ENCODE measurements at regions not wholly inside any gene's neighbourhood (a gene's known extent, or its start where the extent isn't known, plus 50 kb on each side); places are given as distances from the start of the nearest gene placed in this dataset.

DNA sequence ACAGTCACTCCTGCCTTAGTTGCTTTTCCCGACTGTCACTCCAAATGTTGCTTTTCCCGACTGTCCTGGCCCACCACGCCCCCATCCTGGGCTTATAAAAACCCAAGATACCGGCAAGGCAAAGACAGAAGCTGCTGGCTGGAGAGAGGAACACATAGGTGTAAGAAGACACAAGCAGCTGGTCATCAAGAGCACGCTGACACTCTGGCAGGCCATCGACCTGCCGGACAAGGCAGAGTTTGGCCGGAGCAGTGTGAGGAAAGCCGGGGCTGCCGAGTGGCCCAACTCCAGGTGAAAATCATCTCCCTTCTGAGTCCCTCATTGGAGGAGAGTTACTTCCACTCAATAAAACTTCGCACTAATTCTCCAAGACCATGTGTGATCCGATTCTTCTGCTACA is 349.5 kb downstream of the SLITRK1 start:
- H3K4me2 ChIP-seq (ENCODE audit: low read length) = no peak overlapping the region
- no peak overlapping the region for H3K9ac ChIP-seq
- no peak overlapping the region for H2AFZ ChIP-seq
- no peaks in the 10 kb centered on the region for H3K4me1 ChIP-seq
- no peaks in the 10 kb centered on the region for H3K79me2 ChIP-seq
- no peak overlapping the region for H3K4me3 ChIP-seq (ENCODE audit: low read depth, low read length)
- H3K36me3 ChIP-seq (ENCODE audit: control insufficient read depth, insufficient read depth, low read length) = no peaks in the 10 kb centered on the region
- no peaks in the 10 kb centered on the region for H3K9me3 ChIP-seq (ENCODE audit: control insufficient read depth, low read length)
- no peaks in the 10 kb centered on the region for H3K27me3 ChIP-seq (ENCODE audit: control insufficient read depth, insufficient read depth, low read length)
- TF ChIP-seq, protein P1, sequence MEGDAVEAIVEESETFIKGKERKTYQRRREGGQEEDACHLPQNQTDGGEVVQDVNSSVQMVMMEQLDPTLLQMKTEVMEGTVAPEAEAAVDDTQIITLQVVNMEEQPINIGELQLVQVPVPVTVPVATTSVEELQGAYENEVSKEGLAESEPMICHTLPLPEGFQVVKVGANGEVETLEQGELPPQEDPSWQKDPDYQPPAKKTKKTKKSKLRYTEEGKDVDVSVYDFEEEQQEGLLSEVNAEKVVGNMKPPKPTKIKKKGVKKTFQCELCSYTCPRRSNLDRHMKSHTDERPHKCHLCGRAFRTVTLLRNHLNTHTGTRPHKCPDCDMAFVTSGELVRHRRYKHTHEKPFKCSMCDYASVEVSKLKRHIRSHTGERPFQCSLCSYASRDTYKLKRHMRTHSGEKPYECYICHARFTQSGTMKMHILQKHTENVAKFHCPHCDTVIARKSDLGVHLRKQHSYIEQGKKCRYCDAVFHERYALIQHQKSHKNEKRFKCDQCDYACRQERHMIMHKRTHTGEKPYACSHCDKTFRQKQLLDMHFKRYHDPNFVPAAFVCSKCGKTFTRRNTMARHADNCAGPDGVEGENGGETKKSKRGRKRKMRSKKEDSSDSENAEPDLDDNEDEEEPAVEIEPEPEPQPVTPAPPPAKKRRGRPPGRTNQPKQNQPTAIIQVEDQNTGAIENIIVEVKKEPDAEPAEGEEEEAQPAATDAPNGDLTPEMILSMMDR (IDR thresholded peaks at IDR 0.05) = no peak
- H3K27ac ChIP-seq = no peak overlapping the region

DNA sequence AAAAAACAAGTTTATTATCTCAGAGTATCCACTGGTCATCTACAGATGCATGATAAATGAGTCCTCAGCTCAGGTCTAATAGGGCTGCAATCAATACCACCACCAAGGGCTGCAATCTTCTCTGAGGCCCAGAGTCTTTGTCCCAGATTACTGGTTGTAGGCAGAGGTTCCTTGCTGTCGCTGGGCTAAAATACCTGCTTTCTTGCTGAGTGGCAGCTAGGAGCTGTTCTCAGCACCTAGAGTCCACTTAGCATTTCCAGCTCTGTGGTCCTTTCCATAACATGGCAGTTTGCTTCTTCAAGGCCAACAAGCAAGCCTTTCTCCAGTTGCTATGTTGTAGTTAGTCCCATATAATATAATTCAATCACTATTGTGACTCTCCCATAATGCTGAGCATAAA is 351.3 kb downstream of the SLITRK1 start:
- TF ChIP-seq, protein P1 (IDR thresholded peaks at IDR 0.05) = no peak
- Histone ChIP-seq H3K4me1 (no peaks in the 10 kb centered on the region), H2AFZ (no peak overlapping the region), H3K9ac (no peak overlapping the region), H3K4me3 (ENCODE audit: low read depth, low read length) (no peak overlapping the region), H3K27me3 (ENCODE audit: control insufficient read depth, insufficient read depth, low read length) (no peaks in the 10 kb centered on the region), H3K27ac (no peak overlapping the region), H3K79me2 (no peaks in the 10 kb centered on the region), H3K4me2 (ENCODE audit: low read length) (no peak overlapping the region), H3K9me3 (ENCODE audit: control insufficient read depth, low read length) (no peaks in the 10 kb centered on the region), H3K36me3 (ENCODE audit: control insufficient read depth, insufficient read depth, low read length) (no peaks in the 10 kb centered on the region)

DNA sequence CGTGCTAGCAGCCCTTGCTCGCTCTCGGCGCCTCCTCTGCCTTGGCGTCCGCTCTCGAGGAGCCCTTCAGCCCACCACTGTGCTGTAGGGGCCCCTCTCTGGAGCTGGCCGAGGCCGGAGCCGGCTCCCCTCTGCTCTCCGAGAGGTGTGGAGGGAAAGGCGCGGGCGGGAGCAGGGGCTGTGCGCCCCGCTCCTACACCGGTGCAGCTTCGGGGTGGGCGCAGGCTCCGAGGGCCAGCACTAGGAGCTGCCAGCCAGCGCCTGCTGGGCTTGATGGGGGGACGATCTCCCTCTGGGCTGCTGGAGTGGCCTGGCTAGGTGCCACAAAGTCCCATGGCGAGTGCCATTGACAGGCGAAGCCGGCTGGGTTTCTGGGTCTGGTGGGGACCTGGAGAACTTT is 365.5 kb downstream of the SLITRK1 start:
- H3K79me2 ChIP-seq = no peaks in the 10 kb centered on the region
- H3K9me3 ChIP-seq (ENCODE audit: control insufficient read depth, low read length) = no peaks in the 10 kb centered on the region
- no peaks in the 10 kb centered on the region for H3K27me3 ChIP-seq (ENCODE audit: control insufficient read depth, insufficient read depth, low read length)
- TF ChIP-seq, protein P1 (IDR thresholded peaks at IDR 0.05) = no peak
- no peak overlapping the region for H3K9ac ChIP-seq
- no peak overlapping the region for H2AFZ ChIP-seq
- H3K4me2 ChIP-seq (ENCODE audit: low read length) = no peak overlapping the region
- no peaks in the 10 kb centered on the region for H3K36me3 ChIP-seq (ENCODE audit: control insufficient read depth, insufficient read depth, low read length)
- no peaks in the 10 kb centered on the region for H3K4me1 ChIP-seq
- no peak overlapping the region for H3K27ac ChIP-seq
- H3K4me3 ChIP-seq (ENCODE audit: low read depth, low read length) = no peak overlapping the region

DNA sequence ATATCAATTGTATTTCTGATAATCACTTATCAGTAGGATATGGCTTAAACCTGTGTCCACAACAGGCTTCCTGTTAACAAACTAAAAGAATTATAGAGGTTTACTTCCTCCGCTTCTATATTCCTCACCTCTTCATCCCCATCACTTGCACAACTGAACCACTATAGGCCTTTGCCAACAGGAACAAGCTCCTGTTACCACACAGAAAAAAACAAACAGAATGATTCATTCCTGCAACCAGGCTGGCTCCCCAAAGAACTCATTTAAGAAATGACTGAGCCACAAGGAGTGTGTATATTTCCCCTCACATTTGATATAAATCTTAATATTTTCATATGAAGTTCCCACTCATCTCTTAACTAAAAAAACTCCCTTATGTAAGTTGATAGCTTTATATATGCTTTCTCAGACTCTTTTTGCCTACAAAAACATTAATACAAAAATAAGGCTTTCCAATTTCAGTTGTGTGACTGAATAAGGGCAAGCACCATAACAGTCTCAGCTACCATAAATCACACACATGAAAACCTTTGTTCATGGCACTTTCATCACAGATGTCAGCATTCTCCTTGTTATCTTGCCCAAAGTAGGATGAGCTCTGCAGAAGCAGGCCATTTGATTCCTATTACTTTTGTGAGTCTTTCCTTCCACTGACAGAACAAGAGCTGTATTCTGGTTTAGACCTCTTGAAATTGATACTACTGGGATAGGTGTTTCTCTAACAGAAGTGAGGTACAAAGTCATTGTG is 366.8 kb downstream of the SLITRK1 start:
- TF ChIP-seq, protein P1 (IDR thresholded peaks at IDR 0.05) = no peak
- no peak overlapping the region for H2AFZ ChIP-seq
- no peak overlapping the region for H3K9ac ChIP-seq
- no peaks in the 10 kb centered on the region for H3K79me2 ChIP-seq
- H3K4me3 ChIP-seq (ENCODE audit: low read depth, low read length) = no peak overlapping the region
- H3K27ac ChIP-seq = no peak overlapping the region
- no peaks in the 10 kb centered on the region for H3K4me1 ChIP-seq
- H3K4me2 ChIP-seq (ENCODE audit: low read length) = no peak overlapping the region
- no peaks in the 10 kb centered on the region for H3K9me3 ChIP-seq (ENCODE audit: control insufficient read depth, low read length)
- H3K36me3 ChIP-seq (ENCODE audit: control insufficient read depth, insufficient read depth, low read length) = no peaks in the 10 kb centered on the region
- H3K27me3 ChIP-seq (ENCODE audit: control insufficient read depth, insufficient read depth, low read length) = no peaks in the 10 kb centered on the region

DNA sequence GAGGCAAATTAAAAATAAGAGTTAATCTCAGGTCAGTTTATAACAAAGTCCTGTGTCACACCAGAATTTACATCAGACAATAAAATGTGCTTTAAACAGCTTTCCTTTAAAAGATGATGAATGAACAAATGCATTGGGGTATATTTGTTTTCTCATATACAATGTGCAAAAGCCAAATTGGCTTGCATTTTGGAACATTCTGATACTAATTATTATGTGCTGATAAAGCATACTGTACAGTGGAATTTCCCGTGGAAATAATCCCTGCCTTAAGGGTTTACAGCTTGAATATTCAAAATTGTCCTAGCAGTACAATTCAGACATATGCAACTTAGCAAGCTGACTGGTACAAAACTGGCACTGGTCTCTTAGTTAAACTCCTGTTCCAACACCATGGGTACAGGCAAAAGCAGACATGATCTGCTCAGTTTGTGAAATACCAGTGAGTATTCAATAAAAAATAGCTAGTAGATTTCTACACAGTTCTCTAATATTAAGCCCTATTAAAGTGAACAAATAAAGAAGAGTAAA is 373.4 kb downstream of the SLITRK1 start:
- TF ChIP-seq, protein P1 (IDR thresholded peaks at IDR 0.05) = no peak
- no peak overlapping the region for H2AFZ ChIP-seq
- no peak overlapping the region for H3K9ac ChIP-seq
- H3K79me2 ChIP-seq = no peaks in the 10 kb centered on the region
- H3K4me3 ChIP-seq (ENCODE audit: low read depth, low read length) = no peak overlapping the region
- H3K4me1 ChIP-seq = no peaks in the 10 kb centered on the region
- H3K36me3 ChIP-seq (ENCODE audit: control insufficient read depth, insufficient read depth, low read length) = no peaks in the 10 kb centered on the region
- H3K27ac ChIP-seq = no peak overlapping the region
- no peak overlapping the region for H3K4me2 ChIP-seq (ENCODE audit: low read length)
- no peaks in the 10 kb centered on the region for H3K9me3 ChIP-seq (ENCODE audit: control insufficient read depth, low read length)
- no peaks in the 10 kb centered on the region for H3K27me3 ChIP-seq (ENCODE audit: control insufficient read depth, insufficient read depth, low read length)
